H1 (cell line): ENCODE measurements at regions not wholly inside any gene's neighbourhood (a gene's known extent, or its start where the extent isn't known, plus 50 kb on each side); places are given as distances from the start of the nearest gene placed in this dataset.

Experiments used
- CTCF ChIA-PET: fragments of 300-600 bp; sonication (Branson Sonifier 250); formaldehyde crosslinking; loops from one replicate; lab custom pipeline; 2021; ENCODE audit not compliant: partially characterized antibody; lab: Charles Lee
- POLR2A ChIA-PET: fragments of 300-600 bp; sonication (Branson Sonifier 250); formaldehyde crosslinking; loops from one replicate; lab custom pipeline; 2021; ENCODE audit warnings: inconsistent platforms; ENCODE audit not compliant: partially characterized antibody; lab: Charles Lee
- DNase-seq, 2 experiments: peaks; one replicate each; pipeline versions ENCODE4 v3.0.0 to v3.0.0-alpha.2; 2010 to 2022; ENCODE audit warnings: low spot score in 2 of 2, low read depth in 1 of 2, mixed read lengths in 1 of 2
- FAIRE-seq: peaks from 2 replicates; lab custom pipeline; 2011; peaks lifted over from hg19 to GRCh38; lab: Jason Lieb, UNC
- H2AFZ ChIP-seq: 2 replicates; pipeline ENCODE4 v1.8.1; 2012; ENCODE audit warnings: low read length, inconsistent platforms
- H2AK5ac ChIP-seq: 2 replicates; pipeline ENCODE4 v1.6.1; 2013; ENCODE audit warnings: low read depth, low read length
- H2BK120ac ChIP-seq: replicated peaks from 2 replicates; pipeline ENCODE3; 2013; ENCODE audit warnings: low read depth, low read length, inconsistent platforms
- H2BK12ac ChIP-seq: 2 replicates; pipeline ENCODE4 v1.6.1; 2013; ENCODE audit warnings: low read depth, low read length
- H2BK15ac ChIP-seq: 2 replicates; pipeline ENCODE4 v1.6.1; 2013; ENCODE audit warnings: low read length
- H2BK20ac ChIP-seq: 2 replicates; pipeline ENCODE4 v1.6.1; 2013; ENCODE audit warnings: low read length
- H2BK5ac ChIP-seq: 2 replicates; pipeline ENCODE4 v1.6.1; 2013; ENCODE audit warnings: low read depth, low read length
- H3K14ac ChIP-seq: 2 replicates; pipeline ENCODE4 v1.6.1; 2013; ENCODE audit warnings: inconsistent platforms; ENCODE audit not compliant: insufficient read length
- H3K18ac ChIP-seq: 2 replicates; pipeline ENCODE4 v1.6.1; 2013; ENCODE audit warnings: low read length; ENCODE audit errors: extremely low read depth
- H3K23ac ChIP-seq: 2 replicates; pipeline ENCODE4 v1.6.1; 2013; ENCODE audit warnings: inconsistent platforms; ENCODE audit not compliant: insufficient read length
- H3K23me2 ChIP-seq: 2 replicates; pipeline ENCODE4 v1.6.1; 2013; ENCODE audit warnings: low read depth, low read length
- H3K27ac ChIP-seq: 2 replicates; pipeline ENCODE4 v1.6.1; 2011; ENCODE audit warnings: low read depth, low read length, inconsistent platforms
- H3K27me3 ChIP-seq, 4 experiments: replicated peaks in 1 of 4; 1 replicate in 1 of 4; 2 replicates in 3 of 4; pipeline versions ENCODE4 v1.6.1 to v1.8.1; 2011 to 2013; ENCODE audit warnings: low read length in 3 of 4, mild to moderate bottlenecking in 3 of 4, inconsistent platforms in 2 of 4, mixed read lengths in 2 of 4, moderate library complexity in 1 of 4; ENCODE audit not compliant: control insufficient read depth in 3 of 4, insufficient read depth in 3 of 4; ENCODE audit errors: extremely low read depth in 1 of 4
- H3K36me3 ChIP-seq, 4 experiments: 2 replicates each; pipeline versions ENCODE4 v1.6.1 to v1.8.1; 2011 to 2013; ENCODE audit warnings: mild to moderate bottlenecking in 4 of 4, low read length in 3 of 4, moderate library complexity in 2 of 4, control low read depth in 1 of 4, inconsistent platforms in 1 of 4; ENCODE audit not compliant: insufficient read depth in 4 of 4, control insufficient read depth in 2 of 4
- H3K4ac ChIP-seq: replicated peaks from 2 replicates; pipeline ENCODE3; 2013; ENCODE audit warnings: low read length, low read depth, mixed read lengths, inconsistent platforms; ENCODE audit not compliant: insufficient read length
- H3K4me1 ChIP-seq, 4 experiments: replicated peaks in 1 of 4; 1 replicate in 1 of 4; 2 replicates in 3 of 4; pipeline versions ENCODE4 v1.6.1 to v1.8.1; 2011 to 2013; ENCODE audit warnings: low read length in 3 of 4, inconsistent platforms in 2 of 4, mixed read lengths in 1 of 4; ENCODE audit not compliant: insufficient read depth in 4 of 4, control insufficient read depth in 3 of 4
- H3K4me2 ChIP-seq, 2 experiments: 2 replicates each; pipeline versions ENCODE4 v1.6.1 to v1.8.1; 2011 to 2013; ENCODE audit warnings: low read depth in 2 of 2, low read length in 2 of 2, control low read depth in 1 of 2, inconsistent platforms in 1 of 2, mild to moderate bottlenecking in 1 of 2; ENCODE audit not compliant: insufficient read depth in 1 of 2
- H3K4me3 ChIP-seq, 4 experiments: fragments of 200-600, 300-600 bp in 1 of 4; sonication (generic), shearing (Covaris generic), sonication (Bioruptor Twin) in 1 of 4; 2 replicates each; pipeline versions ENCODE4 v1.5.1 to v1.8.1; 2011 to 2016; ENCODE audit warnings: low read length in 4 of 4, low read depth in 3 of 4, control low read depth in 2 of 4, inconsistent platforms in 2 of 4, mild to moderate bottlenecking in 2 of 4, mixed read lengths in 1 of 4, moderate library complexity in 1 of 4; ENCODE audit not compliant: insufficient read depth in 2 of 4; ENCODE audit errors: extremely low read depth in 1 of 4
- H3K56ac ChIP-seq: replicated peaks from 2 replicates; pipeline ENCODE3; 2013; ENCODE audit warnings: low read depth, mild to moderate bottlenecking, mixed read lengths, low read length, inconsistent platforms; ENCODE audit not compliant: insufficient read length
- H3K79me1 ChIP-seq: 2 replicates; pipeline ENCODE4 v1.6.1; 2013; ENCODE audit warnings: low read depth, low read length, control low read depth
- H3K79me2 ChIP-seq, 2 experiments: 2 replicates each; pipeline versions ENCODE4 v1.6.1 to v1.8.1; 2012 to 2013; ENCODE audit warnings: low read length in 2 of 2, mild to moderate bottlenecking in 2 of 2, inconsistent platforms in 1 of 2; ENCODE audit not compliant: insufficient read depth in 2 of 2, control insufficient read depth in 1 of 2
- H3K9ac ChIP-seq, 4 experiments: replicated peaks in 1 of 4; 1 replicate in 1 of 4; 2 replicates in 3 of 4; pipeline versions ENCODE4 v1.6.1 to v1.8.1; 2011 to 2013; ENCODE audit warnings: low read depth in 3 of 4, low read length in 3 of 4, control low read depth in 2 of 4, mild to moderate bottlenecking in 2 of 4, moderate library complexity in 2 of 4, inconsistent platforms in 1 of 4; ENCODE audit errors: extremely low read depth in 1 of 4
- H3K9me3 ChIP-seq, 2 experiments: 2 replicates each; pipeline versions ENCODE4 v1.6.1 to v1.8.1; 2012 to 2013; ENCODE audit warnings: mild to moderate bottlenecking in 2 of 2, moderate library complexity in 2 of 2, control low read depth in 1 of 2, inconsistent platforms in 1 of 2, low read depth in 1 of 2, low read length in 1 of 2, mixed read lengths in 1 of 2; ENCODE audit not compliant: insufficient read depth in 2 of 2
- H4K20me1 ChIP-seq, 2 experiments: replicated peaks in 1 of 2; 2 replicates each; pipeline versions ENCODE3 to v1.8.1; 2011 to 2013; ENCODE audit warnings: inconsistent platforms in 2 of 2, low read length in 2 of 2, mild to moderate bottlenecking in 1 of 2; ENCODE audit not compliant: insufficient read depth in 2 of 2, control insufficient read depth in 1 of 2
- H4K5ac ChIP-seq: 2 replicates; pipeline ENCODE4 v1.6.1; 2013; ENCODE audit warnings: low read length, low read depth, mixed read lengths, inconsistent platforms; ENCODE audit not compliant: insufficient read length
- H4K8ac ChIP-seq: 2 replicates; pipeline ENCODE4 v1.8.0; 2013; ENCODE audit warnings: mild to moderate bottlenecking, moderate library complexity, low read length, inconsistent platforms; ENCODE audit not compliant: insufficient read depth; ENCODE audit errors: extremely low read depth
- H4K91ac ChIP-seq: replicated peaks from 2 replicates; pipeline ENCODE3; 2013; ENCODE audit warnings: low read length, mixed read lengths, inconsistent platforms; ENCODE audit not compliant: insufficient read length
- BACH1 ChIP-seq: IDR thresholded peaks from 2 replicates; pipeline ENCODE4 v1.6.1; 2012; ENCODE audit warnings: low read length, improper control_type of control experiment
- CHD1 ChIP-seq: IDR thresholded peaks from 2 replicates; pipeline ENCODE4 v1.6.1; 2012; ENCODE audit warnings: low read depth, low read length, improper control_type of control experiment
- RBBP5 ChIP-seq: IDR thresholded peaks from 2 replicates; pipeline ENCODE4 v1.7.1; 2012; ENCODE audit warnings: low read depth, mild to moderate bottlenecking, inconsistent platforms, low read length, moderate library complexity, borderline replicate concordance
- YY1 ChIP-seq: IDR thresholded peaks from 2 replicates; pipeline ENCODE4 v1.6.1; 2011; ENCODE audit warnings: low read depth, mild to moderate bottlenecking, low read length
- WGBS, 2 experiments: shearing (Covaris generic) in 1 of 2; methylation state at CpG; one replicate each; pipeline versions ENCODE4 v1.1.6 to v1.1.7; 2013 to 2015; ENCODE audit warnings: low lambda C conversion rate in 2 of 2, mixed read lengths in 2 of 2, inconsistent platforms in 1 of 2, low coverage in 1 of 2, missing lambda C conversion rate in 1 of 2; ENCODE audit not compliant: insufficient replicate concordance in 2 of 2, insufficient coverage in 1 of 2, insufficient read length in 1 of 2; ENCODE audit errors: extremely low coverage in 1 of 2, missing lambda C conversion rate in 1 of 2; 5-methylcytosine and 5-hydroxymethylcytosine counted together

GRCh38 chr1:115457289-115457688 lies 119.2 kb upstream of the NGF start:
- H2AK5ac ChIP-seq = no peak overlapping the region
- H3K14ac ChIP-seq = no peak overlapping the region
- H4K20me1 ChIP-seq = no peaks in the 10 kb centered on the region
- no peak overlapping the region for H4K5ac ChIP-seq
- no peak for DNase-seq
- WGBS, 2 experiments = 85% methylated on average over 2 of the region's 2 CpGs; no CpG with 5 or more reads in 1 of the 2 experiments
- no peak for FAIRE-seq
- CTCF ChIA-PET = interaction anchor here (0.7 to 3.2 kb wide), 5 partner anchors 9 to 315 kb away, joined by 4 to 18 read pairs (median 7); no protein-coding TSS in a partner anchor
- H3K4ac ChIP-seq = no peak overlapping the region
- no peak overlapping the region for H4K8ac ChIP-seq
- no peaks in the 10 kb centered on the region for H3K27me3 ChIP-seq
- no peak overlapping the region for H2BK20ac ChIP-seq
- no peaks in the 10 kb centered on the region for H3K79me1 ChIP-seq
- no peak overlapping the region for H3K9ac ChIP-seq
- no peak overlapping the region for H2AFZ ChIP-seq
- H3K79me2 ChIP-seq = no peaks in the 10 kb centered on the region
- no peaks in the 10 kb centered on the region for H3K9me3 ChIP-seq
- no peaks in the 10 kb centered on the region; the same call in 1 of the 2 replicates for H3K23me2 ChIP-seq
- H3K4me3 ChIP-seq = no peak overlapping the region
- H3K36me3 ChIP-seq = no peaks in the 10 kb centered on the region
- H2BK15ac ChIP-seq = no peak overlapping the region
- no peak overlapping the region for H2BK12ac ChIP-seq
- POLR2A ChIA-PET = no interaction called here
- no peak overlapping the region for H3K56ac ChIP-seq
- H3K4me2 ChIP-seq = no peak overlapping the region
- no peak overlapping the region for H2BK5ac ChIP-seq
- no peaks in the 10 kb centered on the region for H3K4me1 ChIP-seq
- H3K27ac ChIP-seq = no peak overlapping the region
- H2BK120ac ChIP-seq = no peak overlapping the region
- no peak overlapping the region for H4K91ac ChIP-seq
- no peak overlapping the region for H3K23ac ChIP-seq
- H3K18ac ChIP-seq = no peak overlapping the region
- TF ChIP-seq CHD1 (no peak), RBBP5 (no peak), BACH1 (no peak), YY1 (no peak)
